Lower leg skin (tissue), 4 donors: ENCODE measurements at regions not wholly inside any gene's neighbourhood (a gene's known extent, or its start where the extent isn't known, plus 50 kb on each side); places are given as distances from the start of the nearest gene placed in this dataset.

Experiments
- DNase-seq, 2 donors: peaks; one replicate each; pipeline ENCODE4 v3.0.0-alpha.2; 2019; ENCODE audit warnings: low spot score in 2 of 2
- H3K4me3 ChIP-seq: fragments of 200-600 bp; sonication (generic); 2 replicates; pipeline ENCODE4 v1.5.1; 2017; ENCODE audit warnings: mild to moderate bottlenecking, low read depth; ENCODE audit not compliant: poor library complexity, severe bottlenecking
- POLR2A ChIP-seq, 2 donors: fragments of 450-650 bp; IDR thresholded peaks; one replicate each; pipeline ENCODE4 v1.6.1; 2016 to 2017; ENCODE audit warnings: antibody characterized with exemption in 2 of 2, mild to moderate bottlenecking in 1 of 2, moderate library complexity in 1 of 2
- WGBS, 2 donors: methylation state at CpG; one replicate each; pipeline ENCODE4 v1.1.5; 2018; 5-methylcytosine and 5-hydroxymethylcytosine counted together
- intact Hi-C: fragments of 100-400 bp; cut with DNase I; formaldehyde crosslinking; loops from one replicate; pipeline ENCODE4 v1.15.0; 2023; ENCODE audit warnings: low total_unique reads
- TF ChIP-seq, protein P1 (sequence below), 3 donors: fragments of 450-650 bp; IDR thresholded peaks; one replicate each; pipeline ENCODE4 v1.5.1; 2016; ENCODE audit warnings: antibody characterized with exemption in 3 of 3, mild to moderate bottlenecking in 3 of 3, moderate library complexity in 2 of 3

DNA sequence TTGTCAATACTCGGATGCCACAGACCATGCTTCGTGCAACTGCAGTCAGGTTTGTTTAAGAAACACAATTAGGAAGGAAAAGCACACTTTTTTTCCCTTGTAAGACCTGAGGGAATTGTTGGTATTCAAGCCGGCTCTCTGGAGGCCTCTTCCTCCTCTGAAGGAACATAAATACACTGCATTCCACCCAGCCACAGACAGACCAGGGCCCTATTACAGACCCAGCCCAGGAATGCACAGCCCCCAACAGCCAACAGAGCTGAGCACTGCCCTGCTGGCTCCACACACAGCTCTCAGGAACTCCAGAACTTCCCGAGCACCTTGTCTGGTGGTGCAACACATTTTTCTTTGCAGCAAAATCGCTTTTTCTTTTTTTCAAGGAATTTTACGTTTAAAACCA is 488.7 kb upstream of the PROK2 start:
- 74 to 76% methylated on average over 6 of the region's 6 CpGs for WGBS, 2 donors
- TF ChIP-seq POLR2A (IDR thresholded peaks at IDR 0.05): no peak
- TF ChIP-seq, protein P1, sequence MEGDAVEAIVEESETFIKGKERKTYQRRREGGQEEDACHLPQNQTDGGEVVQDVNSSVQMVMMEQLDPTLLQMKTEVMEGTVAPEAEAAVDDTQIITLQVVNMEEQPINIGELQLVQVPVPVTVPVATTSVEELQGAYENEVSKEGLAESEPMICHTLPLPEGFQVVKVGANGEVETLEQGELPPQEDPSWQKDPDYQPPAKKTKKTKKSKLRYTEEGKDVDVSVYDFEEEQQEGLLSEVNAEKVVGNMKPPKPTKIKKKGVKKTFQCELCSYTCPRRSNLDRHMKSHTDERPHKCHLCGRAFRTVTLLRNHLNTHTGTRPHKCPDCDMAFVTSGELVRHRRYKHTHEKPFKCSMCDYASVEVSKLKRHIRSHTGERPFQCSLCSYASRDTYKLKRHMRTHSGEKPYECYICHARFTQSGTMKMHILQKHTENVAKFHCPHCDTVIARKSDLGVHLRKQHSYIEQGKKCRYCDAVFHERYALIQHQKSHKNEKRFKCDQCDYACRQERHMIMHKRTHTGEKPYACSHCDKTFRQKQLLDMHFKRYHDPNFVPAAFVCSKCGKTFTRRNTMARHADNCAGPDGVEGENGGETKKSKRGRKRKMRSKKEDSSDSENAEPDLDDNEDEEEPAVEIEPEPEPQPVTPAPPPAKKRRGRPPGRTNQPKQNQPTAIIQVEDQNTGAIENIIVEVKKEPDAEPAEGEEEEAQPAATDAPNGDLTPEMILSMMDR (IDR thresholded peaks at IDR 0.05): no peak
- DNase-seq: no peak
- intact Hi-C loops: no loop called here
- H3K4me3 ChIP-seq: no peak overlapping the region

DNA sequence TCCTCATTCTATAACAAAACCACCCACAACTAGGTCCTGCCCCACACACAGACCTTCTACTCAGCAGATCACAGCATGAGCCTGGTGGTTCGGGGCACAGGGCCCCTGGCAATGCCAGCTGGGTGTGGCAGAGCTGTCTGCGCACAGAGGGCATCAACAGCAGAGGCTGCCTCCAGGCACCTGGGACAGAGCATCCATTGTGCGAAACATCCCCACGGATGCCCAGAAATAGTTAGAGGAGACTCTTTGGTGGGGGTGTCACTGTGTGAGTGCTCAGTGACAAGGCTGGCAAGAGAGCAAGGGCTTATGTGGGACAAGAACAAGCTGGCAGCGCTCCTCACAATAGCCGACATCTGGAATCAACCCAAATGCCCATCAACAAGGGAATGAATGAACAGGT is 487.4 kb upstream of the PROK2 start:
- TF ChIP-seq, protein P1 (IDR thresholded peaks at IDR 0.05): no peak
- TF ChIP-seq POLR2A (IDR thresholded peaks at IDR 0.05): no peak
- intact Hi-C loops: no loop called here
- DNase-seq: no peak
- WGBS, 2 donors: 81% methylated on average over 5 to 6 of the region's 6 CpGs
- H3K4me3 ChIP-seq: no peak overlapping the region

DNA sequence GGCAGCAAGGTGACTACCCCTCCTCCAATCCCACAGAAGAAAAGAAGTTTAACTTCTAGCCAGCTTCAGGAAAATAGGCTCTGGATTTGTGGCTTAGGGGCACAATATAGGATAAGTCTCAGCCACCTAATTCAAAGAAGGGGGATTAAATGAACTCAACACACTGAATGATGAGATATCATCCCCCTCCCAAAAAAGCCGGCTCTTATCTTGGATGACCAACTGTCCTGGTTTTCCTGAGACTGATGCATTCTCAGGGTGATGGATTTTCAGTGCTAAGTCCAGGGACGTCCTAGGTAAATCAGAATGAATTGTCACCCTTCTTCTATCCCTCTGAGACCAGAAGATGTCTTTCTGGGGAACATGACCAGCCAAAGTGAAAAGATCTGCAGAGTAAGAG is 487.0 kb upstream of the PROK2 start:
- intact Hi-C loops: no loop called here

DNA sequence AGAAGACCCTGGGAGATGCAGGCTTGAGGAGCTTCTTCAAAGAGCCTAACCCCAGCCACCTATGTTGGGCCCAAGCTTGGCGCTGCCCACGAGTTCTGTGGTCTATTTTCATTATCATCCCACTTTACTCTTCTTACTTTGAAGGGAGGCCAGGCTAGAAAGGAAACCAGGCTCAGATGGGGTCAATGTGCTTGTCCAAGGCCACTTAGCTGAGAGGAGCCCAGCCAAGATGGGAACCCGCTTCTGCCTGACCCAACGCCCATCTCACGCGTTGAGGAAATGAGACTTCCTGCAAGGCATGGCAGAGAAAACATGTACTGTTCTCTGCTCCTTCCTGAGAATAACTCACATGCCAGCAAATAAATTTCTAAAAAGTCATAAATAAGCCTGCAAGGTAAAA is 486.3 kb upstream of the PROK2 start:
- 68 to 72% methylated on average over 6 of the region's 6 CpGs for WGBS, 2 donors
- TF ChIP-seq, protein P1 (IDR thresholded peaks at IDR 0.05): no peak
- no peak for TF ChIP-seq POLR2A (IDR thresholded peaks at IDR 0.05)

More for the DNA sequence above, 487.0 kb upstream of the PROK2 start:
- 78 to 90% methylated on average over 2 of the region's 2 CpGs for WGBS, 2 donors
- TF ChIP-seq, protein P1 (IDR thresholded peaks at IDR 0.05): no peak
- DNase-seq: no peak
- H3K4me3 ChIP-seq: no peak overlapping the region

DNA sequence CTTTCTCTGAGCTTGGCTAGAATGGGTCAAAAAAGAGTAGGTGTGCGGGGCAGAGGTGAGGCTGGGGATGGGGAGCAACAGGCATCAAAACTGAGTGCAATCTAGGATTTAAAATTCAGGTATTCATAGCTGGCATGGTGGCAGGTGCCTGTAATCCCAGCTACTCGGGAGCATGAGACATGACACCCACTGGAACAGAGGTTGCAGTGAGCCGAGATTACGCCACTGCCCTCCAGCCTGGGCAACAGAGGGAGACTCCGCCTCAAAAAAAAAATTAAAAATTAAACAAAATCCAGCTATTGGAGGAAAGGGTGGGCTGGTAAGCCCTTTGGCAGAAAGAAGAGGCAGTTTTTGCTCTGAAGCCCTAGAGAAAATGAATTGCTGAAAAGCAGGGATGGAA is 485.8 kb upstream of the PROK2 start:
- intact Hi-C loops: no loop called here
- 77 to 82% methylated on average over 5 of the region's 5 CpGs for WGBS, 2 donors
- no peak for DNase-seq
- no peak for TF ChIP-seq POLR2A (IDR thresholded peaks at IDR 0.05)
- TF ChIP-seq, protein P1 (IDR thresholded peaks at IDR 0.05): no peak
- no peak overlapping the region for H3K4me3 ChIP-seq

More for the DNA sequence above, 486.3 kb upstream of the PROK2 start:
- intact Hi-C loops: no loop called here
- peak in 1 of 2 donors; percentile 87 for DNase-seq
- no peak overlapping the region for H3K4me3 ChIP-seq

DNA sequence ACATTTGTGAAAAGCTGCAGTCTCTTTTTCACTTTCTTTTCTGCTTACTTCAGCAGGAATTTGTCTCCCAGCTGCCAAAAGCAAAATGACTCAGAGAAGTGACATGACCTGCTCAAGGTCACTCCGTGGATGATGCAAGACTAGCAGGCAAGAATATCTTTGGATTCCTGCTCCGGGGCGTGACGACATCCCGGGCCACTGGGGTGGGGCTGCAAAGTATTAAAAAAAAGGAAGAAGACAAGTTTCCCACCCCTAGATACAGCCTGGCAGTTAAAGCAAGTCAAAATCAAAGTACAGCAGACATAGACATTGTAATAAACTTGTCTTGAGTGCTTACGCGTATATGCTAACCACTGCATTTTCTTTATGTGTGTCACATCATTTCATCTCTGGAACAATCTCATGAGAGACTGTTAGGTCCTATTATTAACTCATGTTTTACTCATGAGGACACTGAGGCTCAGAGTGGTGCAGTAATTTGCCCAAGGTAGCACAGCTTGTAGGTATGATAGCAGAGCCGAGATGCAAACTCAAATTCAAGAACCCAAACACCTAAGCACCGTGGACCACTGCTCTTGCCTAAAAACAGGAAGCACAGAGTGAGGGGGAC is 485.2 kb upstream of the PROK2 start:
- 16 to 20% methylated on average over 9 of the region's 9 CpGs for WGBS, 2 donors
- intact Hi-C loops: no loop called here
- TF ChIP-seq, protein P1 (IDR thresholded peaks at IDR 0.05): no peak
- TF ChIP-seq POLR2A (IDR thresholded peaks at IDR 0.05): no peak
- DNase-seq: peak; percentile 93 to 98
- H3K4me3 ChIP-seq: no peak overlapping the region
